MCF 10A (cell line): ENCODE measurements at regions not wholly inside any gene's neighbourhood (a gene's known extent, or its start where the extent isn't known, plus 50 kb on each side); places are given as distances from the start of the nearest gene placed in this dataset.

Source experiments
- BruUV-seq: library from RNA; stranded (reverse); fragments of 400-500 nt; replicated peaks from 2 replicates; lab custom pipeline; 2021; lab: Mats Ljungman, UMichigan
- CTCF ChIA-PET: fragments of 300-600 bp; sonication (Branson Sonifier 250); formaldehyde crosslinking; extraction: SDS; loops from one replicate; lab custom pipeline; 2021; ENCODE audit warnings: antibody characterized with exemption, inconsistent platforms; lab: Yijun Ruan, JAX
- POLR2A ChIA-PET: fragments of 300-600, 350-650 bp; sonication (Branson Sonifier 250); formaldehyde crosslinking; extraction: SDS; loops from one replicate; lab custom pipeline; 2020; ENCODE audit warnings: antibody characterized with exemption, inconsistent platforms; lab: Yijun Ruan, JAX
- DNase-seq: peaks from one replicate; pipeline ENCODE4 v3.0.0-alpha.2; 2018; ENCODE audit not compliant: unreplicated experiment
- H3K27ac Mint-ChIP-seq: one replicate; pipeline ENCODE4 v1.8.0; 2022; ENCODE audit warnings: mild to moderate bottlenecking, low read depth, mixed read lengths; ENCODE audit not compliant: unreplicated experiment
- H3K27me3 Mint-ChIP-seq: one replicate; pipeline ENCODE4 v1.8.0; 2022; ENCODE audit warnings: mixed read lengths; ENCODE audit not compliant: insufficient read depth, unreplicated experiment
- H3K36me3 Mint-ChIP-seq: one replicate; pipeline ENCODE4 v1.8.0; 2022; ENCODE audit warnings: mild to moderate bottlenecking, moderate library complexity, mixed read lengths; ENCODE audit not compliant: insufficient read depth, unreplicated experiment
- H3K4me1 Mint-ChIP-seq: one replicate; pipeline ENCODE4 v1.8.0; 2022; ENCODE audit warnings: mixed read lengths; ENCODE audit not compliant: insufficient read depth, unreplicated experiment
- H3K4me3 Mint-ChIP-seq: one replicate; pipeline ENCODE4 v1.8.0; 2022; ENCODE audit warnings: mild to moderate bottlenecking, moderate library complexity, mixed read lengths; ENCODE audit not compliant: unreplicated experiment
- H3K9me3 Mint-ChIP-seq: one replicate; pipeline ENCODE4 v1.8.0; 2022; ENCODE audit warnings: mixed read lengths; ENCODE audit not compliant: unreplicated experiment
- CTCF ChIP-seq: fragments of 200-600 bp; IDR thresholded peaks from one replicate; pipeline ENCODE4 v1.8.0; 2022; ENCODE audit warnings: antibody characterized with exemption, mild to moderate bottlenecking; ENCODE audit not compliant: unreplicated experiment
- intact Hi-C: fragments of 100-400 bp; cut with micrococcal nuclease; formaldehyde crosslinking; loops from 2 replicates; pipeline ENCODE4 v1.14.1; 2022

GRCh38 chr7:149638566-149639320 lies 134.6 kb downstream of the ZNF467 start:
- Mint-ChIP-seq H3K4me3 (no peak overlapping the region), H3K27ac (no peak overlapping the region), H3K9me3 (no peaks in the 10 kb centered on the region), H3K27me3 (peaks cover 12% of the 10 kb centered on the region), H3K36me3 (no peaks in the 10 kb centered on the region), H3K4me1 (no peaks in the 10 kb centered on the region)
- no peak for DNase-seq
- POLR2A ChIA-PET = no interaction called here
- TF ChIP-seq CTCF = no peak
- BruUV-seq = no TSS peak
- intact Hi-C loops = no loop called here
- CTCF ChIA-PET = interaction anchor here (1.2 to 1.7 kb wide), 2 partner anchors 13 to 14 kb away, joined by 4 to 9 read pairs; no protein-coding TSS in a partner anchor

GRCh38 chr7:149637911-149638565 lies 135.3 kb downstream of the ZNF467 start:
- no peak for TF ChIP-seq CTCF
- CTCF ChIA-PET = interaction anchor here (0.5 to 1.7 kb wide), 5 partner anchors 12 to 116 kb away, joined by 3 to 9 read pairs (median 4); no protein-coding TSS in a partner anchor

GRCh38 chr7:149635561-149636329 lies 137.6 kb downstream of the ZNF467 start:
- Mint-ChIP-seq H3K4me3 (no peak overlapping the region), H3K27ac (no peak overlapping the region), H3K36me3 (no peaks in the 10 kb centered on the region), H3K27me3 (peaks cover 12% of the 10 kb centered on the region), H3K9me3 (no peaks in the 10 kb centered on the region), H3K4me1 (no peaks in the 10 kb centered on the region)
- TF ChIP-seq CTCF = no peak
- POLR2A ChIA-PET = interaction anchor here (0.6 kb wide), 1 partner anchor 247 kb away, joined by 3 read pairs; no protein-coding TSS in a partner anchor
- CTCF ChIA-PET = interaction anchor here (0.7 kb wide), 2 partner anchors 11 to 113 kb away, joined by 3 to 4 read pairs; no protein-coding TSS in a partner anchor
- BruUV-seq = no TSS peak
- no peak for DNase-seq
- intact Hi-C loops = no loop called here

More at GRCh38 chr7:149637911-149638565, 135.3 kb downstream of the ZNF467 start:
- H3K9me3 Mint-ChIP-seq = no peaks in the 10 kb centered on the region
- H3K4me1 Mint-ChIP-seq = no peaks in the 10 kb centered on the region
- DNase-seq = no peak
- no peak overlapping the region for H3K4me3 Mint-ChIP-seq
- no TSS peak for BruUV-seq
- no peaks in the 10 kb centered on the region for H3K36me3 Mint-ChIP-seq
- H3K27ac Mint-ChIP-seq = no peak overlapping the region
- intact Hi-C loops = no loop called here
- POLR2A ChIA-PET = no interaction called here
- H3K27me3 Mint-ChIP-seq = peaks cover 12% of the 10 kb centered on the region
